ENCODE measurements at regions not wholly inside any gene's neighbourhood (a gene's known extent, or its start where the extent isn't known, plus 50 kb on each side); places are given as distances from the start of the nearest gene placed in this dataset.
A peak's percentile ranks its signal among the peaks of the same experiment; 100 is the strongest.

DNA sequence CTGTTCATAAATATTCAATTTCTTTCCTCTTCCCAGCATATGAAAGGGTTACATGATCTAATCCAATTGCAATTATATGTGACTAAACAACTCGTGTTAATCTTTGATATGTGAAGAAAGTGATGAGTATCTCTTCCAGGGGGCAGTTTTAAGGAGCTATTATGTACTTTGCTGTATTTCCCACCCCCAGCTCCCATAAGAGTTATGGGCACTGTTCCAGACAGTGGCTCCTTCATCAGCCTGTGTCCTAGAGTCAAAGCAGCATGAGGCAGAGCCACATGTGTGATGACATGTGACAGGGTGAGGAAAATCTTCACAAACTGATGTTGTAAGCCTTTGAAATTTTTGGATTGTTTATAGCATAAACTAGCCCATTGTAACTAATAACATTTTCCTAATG, 315.4 kb downstream of the DIPK2A start:
- H3K27me3 Mint-ChIP-seq: peaks cover 5% of the 10 kb centered on the region
- H3K27ac Mint-ChIP-seq: no peak overlapping the region
- TF ChIP-seq CTCF (conservative IDR thresholded peaks at IDR 0.05): no peak
- DNase-seq (ENCODE audit: extremely low spot score, unreplicated experiment): no peak
- peaks cover 16% of the 10 kb centered on the region for H3K4me1 Mint-ChIP-seq (ENCODE audit: unreplicated experiment)
- H3K9me3 Mint-ChIP-seq: peaks cover 8% of the 10 kb centered on the region
- no peaks in the 10 kb centered on the region for H3K36me3 Mint-ChIP-seq
- no peak overlapping the region for H3K4me3 Mint-ChIP-seq

- no peaks in the 10 kb centered on the region for H3K36me3 Mint-ChIP-seq
- H3K27me3 Mint-ChIP-seq: peaks cover 5% of the 10 kb centered on the region
- TF ChIP-seq CTCF (conservative IDR thresholded peaks at IDR 0.05): no peak
- H3K4me1 Mint-ChIP-seq (ENCODE audit: unreplicated experiment): peaks cover 10% of the 10 kb centered on the region
- peaks cover 8% of the 10 kb centered on the region for H3K9me3 Mint-ChIP-seq
- H3K4me3 Mint-ChIP-seq: no peak overlapping the region
- H3K27ac Mint-ChIP-seq: no peak overlapping the region
- no peak for DNase-seq (ENCODE audit: extremely low spot score, unreplicated experiment)
Measured at GRCh38 chr3:144289057-144289456, 317.4 kb downstream of the DIPK2A start.

DNA sequence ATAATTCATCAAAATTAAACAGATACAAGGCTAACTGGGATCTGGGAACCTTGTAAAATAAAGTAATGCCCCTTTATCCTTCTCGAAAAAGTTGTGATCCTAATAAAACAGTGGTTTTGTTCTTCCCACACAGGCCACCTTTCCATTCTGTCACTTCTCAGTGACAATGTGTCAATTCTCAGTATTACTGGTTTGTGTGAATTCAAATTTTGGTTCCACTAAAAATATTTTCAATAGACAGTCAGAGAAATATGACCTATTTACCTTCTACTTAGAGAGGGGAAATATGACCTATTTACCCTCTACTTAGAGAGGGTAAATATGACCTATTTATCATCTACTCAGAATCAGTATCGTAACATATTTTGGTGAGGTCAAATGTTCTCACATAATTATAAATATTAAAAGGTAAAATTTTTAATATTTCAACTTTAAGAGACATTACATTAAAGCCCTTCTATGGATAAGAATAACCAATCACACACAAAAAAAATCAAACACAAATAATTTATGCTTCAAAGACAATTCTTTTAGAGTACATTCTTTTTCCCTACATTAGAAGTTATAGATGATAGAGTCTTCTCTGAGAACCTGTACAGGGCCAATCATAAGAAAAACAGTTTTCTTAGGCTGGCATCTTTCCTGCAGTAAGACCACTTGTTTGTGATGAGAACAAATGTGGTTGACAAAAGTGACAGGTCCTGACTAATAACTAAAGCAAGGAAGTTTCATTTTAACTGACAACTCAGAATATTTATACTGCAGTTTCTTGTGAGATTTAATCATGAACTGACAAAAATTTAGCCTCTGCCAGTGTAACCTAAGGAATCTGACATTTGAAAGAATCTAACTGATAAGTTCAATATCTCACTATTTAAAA, 323.3 kb downstream of the DIPK2A start:
- Mint-ChIP-seq H3K9me3 (peaks cover 3% of the 10 kb centered on the region), H3K4me3 (peak overlapping the region; percentile 64), H3K36me3 (no peaks in the 10 kb centered on the region), H3K27me3 (peaks cover 3% of the 10 kb centered on the region), H3K27ac (peak overlapping the region; percentile 91), H3K4me1 (ENCODE audit: unreplicated experiment) (peaks cover 9% of the 10 kb centered on the region)
- no peak for TF ChIP-seq CTCF (conservative IDR thresholded peaks at IDR 0.05)
- no peak for DNase-seq (ENCODE audit: extremely low spot score, unreplicated experiment)

DNA sequence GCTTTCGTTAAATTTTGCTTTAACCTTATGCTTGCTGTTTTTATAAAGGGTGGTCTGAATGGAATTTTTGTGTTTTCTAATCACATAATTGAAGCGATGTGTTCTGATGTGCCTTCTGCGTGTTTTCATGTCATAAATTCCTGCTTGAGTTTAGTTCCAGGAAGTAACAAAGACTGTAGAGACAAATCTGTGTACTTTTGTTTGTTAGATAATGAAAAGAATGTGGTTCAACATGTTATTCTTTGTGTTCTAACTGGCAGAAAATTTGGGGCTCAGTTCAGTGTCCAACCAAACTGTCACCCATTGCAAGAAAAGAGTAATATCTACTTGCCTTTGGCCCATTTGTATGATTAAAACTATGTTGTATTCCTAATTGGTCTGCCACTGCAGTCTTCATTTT, 324.0 kb downstream of the DIPK2A start:
- Mint-ChIP-seq H3K27me3 (peaks cover 3% of the 10 kb centered on the region), H3K9me3 (peaks cover 2% of the 10 kb centered on the region), H3K4me3 (peak overlapping the region; percentile 64), H3K27ac (peak overlapping the region; percentile 91), H3K36me3 (no peaks in the 10 kb centered on the region), H3K4me1 (ENCODE audit: unreplicated experiment) (peaks cover 9% of the 10 kb centered on the region)
- TF ChIP-seq CTCF (conservative IDR thresholded peaks at IDR 0.05): no peak
- no peak for DNase-seq (ENCODE audit: extremely low spot score, unreplicated experiment)

GRCh38 chr3:144296808-144297207, 325.2 kb downstream of the DIPK2A start:
- TF ChIP-seq CTCF (conservative IDR thresholded peaks at IDR 0.05): no peak
- H3K27me3 Mint-ChIP-seq: peaks cover 3% of the 10 kb centered on the region

More at GRCh38 chr3:144296808-144297207, 325.2 kb downstream of the DIPK2A start:
- Mint-ChIP-seq H3K4me1 (ENCODE audit: unreplicated experiment) (peaks cover 9% of the 10 kb centered on the region), H3K36me3 (no peaks in the 10 kb centered on the region), H3K9me3 (peaks cover 6% of the 10 kb centered on the region), H3K27ac (no peak overlapping the region), H3K4me3 (no peak overlapping the region)
- DNase-seq (ENCODE audit: extremely low spot score, unreplicated experiment): no peak
